Osteoblast (primary cell): ENCODE measurements at regions not wholly inside any gene's neighbourhood (a gene's known extent, or its start where the extent isn't known, plus 50 kb on each side); places are given as distances from the start of the nearest gene placed in this dataset.

ENCODE experiments used
- DNase-seq: peaks from one replicate; pipeline ENCODE4 v3.0.0; 2011; ENCODE audit warnings: low spot score, mixed read lengths; ENCODE audit not compliant: insufficient read length; ENCODE audit errors: missing footprints
- H2AFZ ChIP-seq: 2 replicates; pipeline ENCODE4 v1.6.0; 2011; ENCODE audit warnings: mild to moderate bottlenecking, low read length
- H3K27ac ChIP-seq: 2 replicates; pipeline ENCODE4 v1.5.1; 2011; ENCODE audit warnings: mild to moderate bottlenecking, low read depth, low read length, moderate library complexity
- H3K27me3 ChIP-seq: 2 replicates; pipeline ENCODE4 v1.6.0; 2012; ENCODE audit warnings: mild to moderate bottlenecking, control low read depth, inconsistent platforms, low read length, moderate library complexity; ENCODE audit not compliant: insufficient read depth
- H3K36me3 ChIP-seq: 2 replicates; pipeline ENCODE4 v1.5.1; 2011; ENCODE audit warnings: mild to moderate bottlenecking, low read length, control low read depth, moderate library complexity; ENCODE audit not compliant: insufficient read depth
- H3K4me1 ChIP-seq: 2 replicates; pipeline ENCODE4 v1.5.1; 2011; ENCODE audit warnings: mild to moderate bottlenecking, low read length, control low read depth, moderate library complexity; ENCODE audit not compliant: insufficient read depth
- H3K4me2 ChIP-seq: 2 replicates; pipeline ENCODE4 v1.6.0; 2011; ENCODE audit warnings: mild to moderate bottlenecking, low read length; ENCODE audit not compliant: insufficient read depth
- H3K4me3 ChIP-seq: fragments of 200-600 bp; sonication (generic); 3 replicates; pipeline ENCODE4 v1.5.1; 2012; ENCODE audit warnings: mild to moderate bottlenecking, low read length, inconsistent platforms; ENCODE audit not compliant: insufficient read depth
- H3K79me2 ChIP-seq: 2 replicates; pipeline ENCODE4 v1.6.0; 2012; ENCODE audit warnings: mild to moderate bottlenecking, low read length, control low read depth, inconsistent platforms; ENCODE audit not compliant: insufficient read depth
- H3K9me3 ChIP-seq: 2 replicates; pipeline ENCODE4 v1.5.1; 2011; ENCODE audit warnings: low read depth, low read length, control low read depth
- H4K20me1 ChIP-seq: 2 replicates; pipeline ENCODE4 v1.6.0; 2012; ENCODE audit warnings: mild to moderate bottlenecking, low read length, control low read depth; ENCODE audit not compliant: insufficient read depth
- CTCF ChIP-seq: IDR thresholded peaks from 2 replicates; pipeline ENCODE4 v1.5.1; 2011; ENCODE audit warnings: mild to moderate bottlenecking, low read depth, low read length, moderate library complexity; ENCODE audit errors: extremely low read depth

- no peak for DNase-seq
- Histone ChIP-seq H3K9me3 (no peaks in the 10 kb centered on the region), H3K4me3 (no peak overlapping the region), H3K36me3 (no peaks in the 10 kb centered on the region), H3K79me2 (no peaks in the 10 kb centered on the region), H3K4me2 (no peak overlapping the region), H3K27me3 (no peaks in the 10 kb centered on the region), H3K4me1 (no peaks in the 10 kb centered on the region), H4K20me1 (no peaks in the 10 kb centered on the region), H2AFZ (no peak overlapping the region), H3K27ac (no peak overlapping the region)
- TF ChIP-seq CTCF = no peak
These were observed 680.8 kb downstream of the MATN1 start for GRCh38 chr1:30042438-30043147.

DNA sequence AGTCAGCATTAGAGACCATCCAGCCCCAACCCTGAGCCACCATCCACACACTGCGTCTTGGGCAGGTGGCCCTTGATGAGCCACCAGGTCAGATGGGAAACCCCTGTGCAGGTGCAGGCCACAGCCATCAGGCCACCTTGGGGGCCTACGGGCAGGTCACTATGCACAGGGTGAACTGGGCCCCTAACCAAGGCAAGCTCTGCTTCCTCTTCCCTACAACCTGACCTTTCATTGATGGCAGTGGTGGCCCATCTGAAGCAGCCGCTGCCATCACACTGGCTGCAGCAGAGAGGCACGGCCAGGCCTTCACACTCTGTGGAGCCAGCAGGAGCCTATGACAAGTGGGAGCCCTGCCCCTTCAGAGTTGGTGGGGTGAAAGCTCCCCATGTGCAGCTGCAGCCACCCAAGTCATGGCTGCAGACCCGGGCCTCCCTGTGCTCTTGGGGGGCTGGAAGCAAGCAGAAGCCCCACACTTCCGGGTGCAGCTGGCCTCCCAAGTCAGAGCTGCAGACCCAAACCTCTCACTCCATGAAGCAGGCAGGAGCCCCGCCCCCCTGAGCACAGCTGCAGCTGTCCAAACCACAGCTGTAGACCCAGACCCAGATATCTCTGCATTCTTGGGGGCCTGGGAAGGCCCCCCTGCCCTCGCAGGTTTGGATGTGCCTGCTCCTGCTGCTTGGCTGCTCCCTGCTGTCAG is 681.5 kb downstream of the MATN1 start:
- H3K4me2 ChIP-seq = no peak overlapping the region
- H3K27ac ChIP-seq = no peak overlapping the region
- H3K27me3 ChIP-seq = no peaks in the 10 kb centered on the region
- no peak for TF ChIP-seq CTCF
- H3K9me3 ChIP-seq = no peaks in the 10 kb centered on the region
- H2AFZ ChIP-seq = no peak overlapping the region
- H3K36me3 ChIP-seq = no peaks in the 10 kb centered on the region
- no peaks in the 10 kb centered on the region for H4K20me1 ChIP-seq
- H3K79me2 ChIP-seq = no peaks in the 10 kb centered on the region
- DNase-seq = no peak
- no peak overlapping the region for H3K4me3 ChIP-seq
- H3K4me1 ChIP-seq = no peaks in the 10 kb centered on the region

DNA sequence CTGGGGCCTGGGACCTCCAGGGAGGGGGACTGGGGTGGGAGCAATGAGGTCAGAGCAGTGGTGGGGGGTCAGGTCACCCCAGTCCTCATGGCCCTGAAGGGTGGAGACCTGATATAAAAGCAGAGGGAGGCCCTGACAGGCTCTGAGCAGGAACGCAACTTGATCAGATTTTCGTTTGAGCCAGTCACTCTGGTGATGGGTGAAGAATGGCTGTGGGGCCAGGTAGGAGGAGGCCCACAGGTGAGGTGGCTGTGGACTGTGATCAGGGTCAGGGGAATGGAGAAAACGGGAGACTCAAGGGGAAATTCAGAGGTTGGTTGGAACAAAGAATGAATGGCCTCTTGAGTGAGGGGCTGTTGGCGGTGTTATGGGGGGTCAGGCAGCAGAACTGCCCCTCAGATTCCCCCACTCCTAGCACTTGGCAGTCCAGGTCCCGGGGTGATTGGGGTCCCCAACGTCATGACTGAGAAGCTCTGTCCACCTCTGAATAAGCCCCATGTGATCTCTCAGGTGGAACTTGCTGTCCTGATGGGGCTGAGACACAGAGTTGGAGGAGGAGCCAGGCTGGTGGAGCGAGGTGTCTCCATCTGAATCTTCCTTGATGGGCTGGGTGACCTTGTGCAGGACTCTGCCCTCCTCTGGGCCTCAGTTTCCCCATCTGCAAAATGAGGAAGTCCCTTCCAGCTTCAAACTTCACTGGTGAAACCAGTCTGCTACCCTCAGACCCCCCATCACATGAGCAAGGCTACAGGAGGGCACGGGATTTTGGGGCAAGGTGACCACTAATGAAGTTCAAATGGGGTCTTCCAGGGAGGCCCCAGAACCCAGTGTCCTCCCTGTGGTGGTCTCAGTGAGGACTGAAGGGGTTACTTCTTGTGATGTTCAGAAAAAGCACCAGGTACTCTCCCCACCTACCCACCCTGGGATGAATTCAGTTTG is 683.0 kb downstream of the MATN1 start:
- Histone ChIP-seq H3K4me1 (no peaks in the 10 kb centered on the region), H3K36me3 (no peaks in the 10 kb centered on the region), H3K4me2 (no peak overlapping the region), H4K20me1 (no peaks in the 10 kb centered on the region), H3K27me3 (no peaks in the 10 kb centered on the region), H3K4me3 (no peak overlapping the region), H2AFZ (no peak overlapping the region), H3K9me3 (no peaks in the 10 kb centered on the region), H3K79me2 (no peaks in the 10 kb centered on the region), H3K27ac (no peak overlapping the region)
- DNase-seq = no peak
- no peak for TF ChIP-seq CTCF
